Activated T-helper 2 cell treated with anti-CD3 and anti-CD28 coated beads, Interferon-gamma antibody, Interleukin-2, Interleukin-4, amounts not matched to agents 10 μg/mL and 5 μg/mL and 100 μg/mL, durations not matched to agents 14 hours and 24 hours and 36 hours (primary cell): ENCODE measurements at regions not wholly inside any gene's neighbourhood (a gene's known extent, or its start where the extent isn't known, plus 50 kb on each side); places are given as distances from the start of the nearest gene placed in this dataset.

Experiments used
- DNase-seq: peaks from one replicate; pipeline ENCODE4 v3.0.0; 2021; ENCODE audit warnings: low spot score
- H3K27ac Mint-ChIP-seq: one replicate; pipeline ENCODE4 v1.8.0; 2021; ENCODE audit warnings: mixed read lengths
- H3K27me3 Mint-ChIP-seq: one replicate; pipeline ENCODE4 v1.8.0; 2021; ENCODE audit warnings: low read depth, mixed read lengths
- H3K36me3 Mint-ChIP-seq: one replicate; pipeline ENCODE4 v1.8.0; 2021; ENCODE audit warnings: low read depth, mixed read lengths
- H3K4me1 Mint-ChIP-seq: one replicate; pipeline ENCODE4 v1.8.0; 2021; ENCODE audit warnings: low read depth, mixed read lengths
- H3K4me3 Mint-ChIP-seq: one replicate; pipeline ENCODE4 v1.8.0; 2021; ENCODE audit warnings: low read depth, mild to moderate bottlenecking, moderate library complexity, mixed read lengths
- H3K9me3 Mint-ChIP-seq: one replicate; pipeline ENCODE4 v1.8.0; 2021; ENCODE audit warnings: mixed read lengths
- intact Hi-C: fragments of 100-400 bp; cut with micrococcal nuclease; formaldehyde crosslinking; loops from one replicate; pipeline ENCODE4 v1.15.1; 2023

GRCh38 chr3:22986958-22987357, 216.2 kb upstream of the UBE2E2 start:
- intact Hi-C loops, result no loop called here
- Mint-ChIP-seq H3K9me3 (peaks cover 4% of the 10 kb centered on the region), H3K4me1 (no peaks in the 10 kb centered on the region), H3K36me3 (no peaks in the 10 kb centered on the region), H3K27ac (no peak overlapping the region), H3K27me3 (no peaks in the 10 kb centered on the region), H3K4me3 (no peak overlapping the region)
- no peak for DNase-seq

- intact Hi-C loops, result no loop called here
- Mint-ChIP-seq H3K9me3 (peaks cover 4% of the 10 kb centered on the region), H3K4me3 (no peak overlapping the region), H3K36me3 (no peaks in the 10 kb centered on the region), H3K27me3 (no peaks in the 10 kb centered on the region), H3K27ac (no peak overlapping the region), H3K4me1 (no peaks in the 10 kb centered on the region)
- DNase-seq, result no peak
These were observed 214.6 kb upstream of the UBE2E2 start for GRCh38 chr3:22988566-22988965.

- no peak overlapping the region for H3K4me3 Mint-ChIP-seq
- H3K9me3 Mint-ChIP-seq, result peaks cover 4% of the 10 kb centered on the region
- no peaks in the 10 kb centered on the region for H3K36me3 Mint-ChIP-seq
- no peak for DNase-seq
- H3K4me1 Mint-ChIP-seq, result no peaks in the 10 kb centered on the region
- no peaks in the 10 kb centered on the region for H3K27me3 Mint-ChIP-seq
- intact Hi-C loops, result no loop called here
- H3K27ac Mint-ChIP-seq, result no peak overlapping the region
These were observed 213.4 kb upstream of the UBE2E2 start for GRCh38 chr3:22989716-22990115.

- Mint-ChIP-seq H3K9me3 (peaks cover 4% of the 10 kb centered on the region), H3K27me3 (no peaks in the 10 kb centered on the region), H3K4me1 (no peaks in the 10 kb centered on the region), H3K27ac (no peak overlapping the region), H3K36me3 (no peaks in the 10 kb centered on the region), H3K4me3 (no peak overlapping the region)
- no peak for DNase-seq
- intact Hi-C loops, result no loop called here
These were observed 212.6 kb upstream of the UBE2E2 start for GRCh38 chr3:22990291-22991200.

GRCh38 chr3:22994781-22995180, 208.3 kb upstream of the UBE2E2 start:
- no peak overlapping the region for H3K4me3 Mint-ChIP-seq
- no peak for DNase-seq
- no peaks in the 10 kb centered on the region for H3K36me3 Mint-ChIP-seq
- H3K27ac Mint-ChIP-seq, result no peak overlapping the region
- H3K27me3 Mint-ChIP-seq, result no peaks in the 10 kb centered on the region
- no peaks in the 10 kb centered on the region for H3K4me1 Mint-ChIP-seq
- intact Hi-C loops, result no loop called here
- no peaks in the 10 kb centered on the region for H3K9me3 Mint-ChIP-seq

- H3K36me3 Mint-ChIP-seq, result no peaks in the 10 kb centered on the region
- no peaks in the 10 kb centered on the region for H3K4me1 Mint-ChIP-seq
- intact Hi-C loops, result no loop called here
- H3K27ac Mint-ChIP-seq, result no peak overlapping the region
- H3K4me3 Mint-ChIP-seq, result no peak overlapping the region
- no peaks in the 10 kb centered on the region for H3K27me3 Mint-ChIP-seq
- no peaks in the 10 kb centered on the region for H3K9me3 Mint-ChIP-seq
- DNase-seq, result no peak
These were observed 206.1 kb upstream of the UBE2E2 start for GRCh38 chr3:22996920-22997571.

- H3K27ac Mint-ChIP-seq, result no peak overlapping the region
- intact Hi-C loops, result no loop called here
- no peak for DNase-seq
- no peaks in the 10 kb centered on the region for H3K36me3 Mint-ChIP-seq
- no peak overlapping the region for H3K4me3 Mint-ChIP-seq
- no peaks in the 10 kb centered on the region for H3K27me3 Mint-ChIP-seq
- no peaks in the 10 kb centered on the region for H3K9me3 Mint-ChIP-seq
- H3K4me1 Mint-ChIP-seq, result no peaks in the 10 kb centered on the region
These were observed 202.8 kb upstream of the UBE2E2 start for GRCh38 chr3:23000371-23000770.

- Mint-ChIP-seq H3K27me3 (no peaks in the 10 kb centered on the region), H3K4me3 (no peak overlapping the region), H3K36me3 (no peaks in the 10 kb centered on the region), H3K27ac (no peak overlapping the region), H3K9me3 (no peaks in the 10 kb centered on the region), H3K4me1 (no peaks in the 10 kb centered on the region)
- DNase-seq, result no peak
- intact Hi-C loops, result no loop called here
These were observed 201.0 kb upstream of the UBE2E2 start for GRCh38 chr3:23002151-23002550.

- no peak overlapping the region for H3K4me3 Mint-ChIP-seq
- intact Hi-C loops, result no loop called here
- H3K9me3 Mint-ChIP-seq, result no peaks in the 10 kb centered on the region
- no peaks in the 10 kb centered on the region for H3K36me3 Mint-ChIP-seq
- H3K27me3 Mint-ChIP-seq, result no peaks in the 10 kb centered on the region
- no peak for DNase-seq
- H3K4me1 Mint-ChIP-seq, result no peaks in the 10 kb centered on the region
- H3K27ac Mint-ChIP-seq, result no peak overlapping the region
These were observed 200.0 kb upstream of the UBE2E2 start for GRCh38 chr3:23002836-23003732.

- Mint-ChIP-seq H3K27me3 (no peaks in the 10 kb centered on the region), H3K4me1 (no peaks in the 10 kb centered on the region), H3K27ac (no peak overlapping the region), H3K36me3 (no peaks in the 10 kb centered on the region), H3K4me3 (no peak overlapping the region), H3K9me3 (no peaks in the 10 kb centered on the region)
- DNase-seq, result no peak
- intact Hi-C loops, result no loop called here
These were observed 199.4 kb upstream of the UBE2E2 start for GRCh38 chr3:23003733-23004046.

- Mint-ChIP-seq H3K36me3 (no peaks in the 10 kb centered on the region), H3K4me1 (no peaks in the 10 kb centered on the region), H3K4me3 (no peak overlapping the region), H3K27me3 (no peaks in the 10 kb centered on the region), H3K27ac (no peak overlapping the region), H3K9me3 (no peaks in the 10 kb centered on the region)
- no peak for DNase-seq
- intact Hi-C loops, result no loop called here
These were observed 198.2 kb upstream of the UBE2E2 start for GRCh38 chr3:23004971-23005370.

- H3K9me3 Mint-ChIP-seq, result no peaks in the 10 kb centered on the region
- H3K4me1 Mint-ChIP-seq, result no peaks in the 10 kb centered on the region
- no peak for DNase-seq
- H3K36me3 Mint-ChIP-seq, result no peaks in the 10 kb centered on the region
- no peaks in the 10 kb centered on the region for H3K27me3 Mint-ChIP-seq
- intact Hi-C loops, result no loop called here
- H3K27ac Mint-ChIP-seq, result no peak overlapping the region
- no peak overlapping the region for H3K4me3 Mint-ChIP-seq
These were observed 185.3 kb upstream of the UBE2E2 start for GRCh38 chr3:23017801-23018200.
